ENCODE measurements at regions not wholly inside any gene's neighbourhood (a gene's known extent, or its start where the extent isn't known, plus 50 kb on each side); places are given as distances from the start of the nearest gene placed in this dataset.
"Not testable (repeated sequence)": the region's sequence is repeated elsewhere in the genome, so short reads cannot be mapped to it uniquely, and the experiment has no call there.

DNA sequence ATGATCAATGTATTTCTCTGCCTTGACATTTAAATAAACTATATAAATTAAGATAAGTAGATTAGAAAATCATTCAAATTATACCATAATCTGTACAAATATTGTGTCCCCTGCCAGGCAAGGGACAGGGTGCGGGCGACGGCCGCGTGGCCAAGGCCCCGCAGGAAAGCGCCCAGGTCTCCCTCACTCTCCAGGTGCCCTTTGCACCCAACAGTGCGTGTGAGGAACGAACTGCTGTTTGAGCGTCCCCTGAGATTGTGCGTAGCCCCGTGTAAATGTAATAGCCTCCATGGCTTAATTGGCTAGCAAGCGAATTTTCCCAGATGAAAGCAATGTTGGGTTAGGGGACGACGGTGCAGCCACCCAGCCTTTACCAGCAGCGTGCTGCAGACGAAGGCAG lies 161.4 kb downstream of the SYT15 start:
- not testable (repeated sequence) for DNase-seq (ENCODE audit: low read depth in 2 of 2)

- DNase-seq (ENCODE audit: low read depth in 2 of 2): not testable (repeated sequence)
These were observed 162.2 kb upstream of the PTPN20 start for GRCh38 chr10:46749003-46749402.

DNA sequence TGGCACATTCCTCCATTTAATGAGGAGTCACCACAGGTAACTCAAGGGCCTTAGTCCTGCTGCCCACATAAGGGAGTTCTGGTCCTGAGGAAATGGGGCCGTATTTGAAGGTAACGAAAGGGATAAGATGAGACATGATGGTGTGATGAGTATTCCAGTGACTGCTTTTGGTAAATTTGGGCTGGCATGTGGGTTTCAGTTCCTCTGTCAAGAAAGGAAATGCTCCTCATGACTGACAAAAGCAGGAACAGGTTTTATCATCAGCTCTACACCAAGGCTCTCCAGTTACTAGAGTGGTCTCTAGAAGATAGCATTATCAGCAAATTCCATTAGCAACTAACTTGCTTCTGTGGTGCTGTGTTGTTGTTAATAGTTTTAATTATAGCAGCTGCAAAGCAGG lies 161.8 kb upstream of the PTPN20 start:
- not testable (repeated sequence) for DNase-seq (ENCODE audit: low read depth in 2 of 2)

GRCh38 chr10:46753763-46754162 lies 157.5 kb upstream of the PTPN20 start:
- not testable (repeated sequence) for DNase-seq (ENCODE audit: low read depth in 2 of 2)

- not testable (repeated sequence) for DNase-seq (ENCODE audit: low read depth in 2 of 2)
These were observed 149.8 kb upstream of the PTPN20 start for GRCh38 chr10:46761471-46761870.

- not testable (repeated sequence) for DNase-seq (ENCODE audit: low read depth in 2 of 2)
These were observed 142.5 kb upstream of the PTPN20 start for GRCh38 chr10:46768515-46769291.

DNA sequence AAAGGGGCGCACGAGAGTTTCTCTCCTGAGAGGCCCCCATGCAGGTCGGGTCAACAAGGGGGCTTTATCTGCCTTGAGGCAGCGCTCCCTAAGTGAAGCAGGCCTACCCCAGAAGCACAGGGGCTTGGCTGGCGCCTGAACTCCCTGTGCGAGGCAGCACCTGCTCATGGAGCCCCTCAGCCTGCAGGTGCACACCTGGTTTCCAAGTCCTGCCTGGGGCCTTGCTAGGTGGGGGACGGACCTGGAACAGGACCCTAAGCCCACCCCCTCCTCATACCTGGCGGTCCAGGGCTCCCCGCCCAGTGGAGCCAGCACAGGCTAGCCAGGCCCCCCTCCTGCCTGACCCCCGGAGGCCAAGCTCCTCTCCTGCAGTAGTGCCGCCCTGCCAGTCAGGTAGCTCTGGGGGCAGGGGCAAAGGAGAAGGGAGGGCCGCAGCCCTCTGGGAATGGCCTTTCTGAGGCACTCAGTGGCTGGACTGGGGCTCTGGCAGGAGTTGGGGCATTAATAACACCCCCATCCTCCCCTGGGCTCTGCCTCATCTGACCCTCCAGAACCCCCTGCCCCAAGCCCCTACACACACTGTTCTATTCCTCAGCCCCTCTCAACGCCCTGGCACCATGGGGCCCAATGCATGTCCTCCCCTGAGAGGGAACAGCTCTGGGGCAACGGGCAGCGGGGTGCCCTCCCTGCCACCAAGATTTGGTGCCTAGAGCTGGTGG lies 137.9 kb upstream of the PTPN20 start:
- not testable (repeated sequence) for DNase-seq (ENCODE audit: low read depth in 2 of 2)

DNA sequence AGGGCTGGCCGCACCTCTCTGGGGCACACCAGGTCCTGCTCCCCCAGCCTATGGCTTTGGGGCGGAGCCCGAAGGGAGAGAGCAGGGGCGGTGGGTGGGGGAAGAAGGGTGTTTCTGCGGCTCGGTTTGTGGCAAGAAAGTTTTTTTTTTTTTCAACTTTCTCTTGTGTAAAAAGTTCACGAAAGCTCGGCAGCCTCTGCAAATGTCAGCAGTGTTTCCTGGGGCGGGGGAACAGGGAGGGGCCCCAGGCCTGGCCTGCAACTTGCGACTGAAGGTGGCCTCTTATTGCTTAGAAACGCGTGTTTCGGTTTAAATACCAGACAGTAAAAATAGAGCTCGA lies 137.4 kb upstream of the PTPN20 start:
- DNase-seq (ENCODE audit: low read depth in 2 of 2): not testable (repeated sequence)

GRCh38 chr10:46774366-46774765 lies 136.9 kb upstream of the PTPN20 start:
- not testable (repeated sequence) for DNase-seq (ENCODE audit: low read depth in 2 of 2)

GRCh38 chr10:46774945-46775667 lies 136.1 kb upstream of the PTPN20 start:
- not testable (repeated sequence) for DNase-seq (ENCODE audit: low read depth in 2 of 2)

- DNase-seq (ENCODE audit: low read depth in 2 of 2): not testable (repeated sequence)
These were observed 135.6 kb upstream of the PTPN20 start for GRCh38 chr10:46775668-46776059.

- not testable (repeated sequence) for DNase-seq (ENCODE audit: low read depth in 2 of 2)
These were observed 131.7 kb upstream of the PTPN20 start for GRCh38 chr10:46779571-46779970.

DNA sequence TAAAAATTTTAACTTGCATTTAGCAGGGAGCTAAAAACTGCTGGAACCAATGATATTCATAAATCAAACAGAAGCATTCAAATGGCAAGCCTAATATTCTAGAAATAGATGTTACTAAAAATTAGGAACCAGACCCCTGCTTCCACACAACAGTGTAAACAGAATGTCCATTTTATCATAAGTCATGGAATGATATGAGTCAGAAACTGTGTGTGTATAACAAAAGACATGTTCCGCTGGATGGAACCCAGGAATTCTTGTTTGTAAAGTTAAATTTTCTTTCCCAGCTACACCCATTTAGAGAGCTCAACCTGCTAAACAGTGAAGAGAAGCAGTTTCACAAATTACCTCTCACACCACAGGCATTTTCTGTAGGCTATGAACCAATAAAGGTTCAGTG lies 131.1 kb upstream of the PTPN20 start:
- not testable (repeated sequence) for DNase-seq (ENCODE audit: low read depth in 2 of 2)

DNA sequence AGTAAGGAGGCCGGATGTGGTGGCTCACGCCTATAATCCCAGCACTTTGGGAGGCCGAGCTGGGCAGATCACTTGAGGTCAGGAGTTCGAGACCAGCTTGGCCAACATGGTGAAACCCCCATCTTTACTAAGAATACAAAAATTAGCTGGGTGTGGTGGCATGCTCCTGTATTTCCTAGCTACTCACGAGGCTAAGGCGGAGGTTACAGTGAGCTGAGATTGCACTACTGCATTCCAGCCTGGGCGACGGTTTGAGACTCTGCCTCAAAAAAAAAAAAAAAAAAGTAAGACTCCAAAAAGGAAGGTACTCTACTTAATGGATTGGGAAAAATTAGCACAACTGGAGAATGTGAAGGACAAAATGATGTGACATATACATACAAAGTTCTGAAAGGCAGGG lies 130.2 kb upstream of the PTPN20 start:
- DNase-seq (ENCODE audit: low read depth in 2 of 2): not testable (repeated sequence)

DNA sequence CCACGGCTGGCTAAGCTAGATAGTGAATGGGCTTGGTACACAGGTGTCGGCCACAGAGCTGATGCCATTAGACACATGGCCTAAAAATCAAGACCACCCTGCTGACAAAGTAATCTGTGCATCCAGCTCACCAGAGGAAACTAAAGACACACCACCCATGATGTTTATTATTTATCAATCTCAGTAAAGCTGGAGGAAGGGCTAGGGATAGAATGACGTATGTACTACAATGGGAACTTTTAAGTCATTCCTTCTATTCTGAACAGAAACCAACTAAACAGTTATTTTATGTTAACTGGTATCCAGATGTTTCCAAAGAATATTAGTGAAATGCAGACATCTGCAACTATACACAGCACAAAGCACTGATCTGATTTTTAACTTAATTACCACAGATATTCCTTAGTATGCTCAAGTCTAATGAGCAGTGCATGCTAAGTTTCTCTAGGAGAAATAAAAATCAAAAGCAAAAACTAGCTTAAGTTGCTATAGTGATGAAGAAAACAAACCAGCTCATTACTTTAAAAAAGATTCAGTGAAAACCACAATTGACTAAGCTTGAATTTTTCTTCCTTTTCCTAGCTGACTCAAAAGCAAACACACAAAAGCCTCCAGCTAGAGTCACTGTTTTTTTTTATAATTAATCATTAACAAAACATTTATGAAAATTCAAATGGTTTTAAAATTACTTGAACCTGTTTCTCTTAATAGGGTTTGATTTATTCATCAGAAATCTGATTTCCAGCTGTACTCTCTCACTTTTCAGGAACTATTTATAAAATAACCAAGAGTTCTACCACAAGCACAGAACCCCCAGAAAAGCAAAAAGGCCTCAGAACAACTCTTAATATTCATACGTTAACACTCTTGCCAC lies 129.0 kb upstream of the PTPN20 start:
- DNase-seq (ENCODE audit: low read depth in 2 of 2): not testable (repeated sequence)

DNA sequence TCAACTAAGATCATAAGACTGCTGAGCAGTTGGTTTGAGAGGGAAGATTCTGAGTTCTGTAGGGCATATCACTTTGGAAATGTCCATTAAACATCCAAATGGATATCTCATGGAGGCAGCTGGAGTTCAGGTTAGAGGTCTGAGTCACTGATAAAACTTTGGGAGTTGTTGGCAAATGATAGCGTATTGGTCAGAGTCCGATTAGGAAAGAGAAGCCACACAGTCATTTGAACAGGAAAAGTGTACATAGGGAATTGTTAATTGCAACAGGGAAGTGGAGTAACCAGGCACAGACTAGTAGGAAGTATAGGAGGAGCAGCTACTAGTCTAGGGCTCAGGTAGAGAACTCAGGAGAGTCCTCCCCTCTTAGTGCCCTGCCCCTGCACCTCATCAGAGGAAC lies 126.6 kb upstream of the PTPN20 start:
- DNase-seq (ENCODE audit: low read depth in 2 of 2): not testable (repeated sequence)

DNA sequence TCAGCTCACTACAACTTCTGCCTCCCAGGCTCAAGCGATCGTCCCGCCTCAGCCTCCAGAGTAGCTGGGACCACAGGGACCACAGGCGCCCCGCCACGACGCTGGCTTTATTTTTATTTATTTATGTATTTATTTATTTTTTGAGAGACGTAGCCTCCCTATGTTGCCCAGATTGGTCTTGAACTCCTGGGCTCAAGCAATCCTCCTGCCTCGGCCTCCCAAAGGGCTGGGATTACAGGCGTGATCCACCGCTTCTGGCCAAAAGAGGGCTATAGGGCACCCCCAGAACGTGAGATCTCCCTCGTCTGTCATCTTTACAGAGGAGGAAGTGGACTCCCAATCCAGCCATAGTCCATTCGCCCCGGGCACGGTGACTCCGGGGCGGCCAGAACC lies 125.1 kb upstream of the PTPN20 start:
- DNase-seq (ENCODE audit: low read depth in 2 of 2): not testable (repeated sequence)

DNA sequence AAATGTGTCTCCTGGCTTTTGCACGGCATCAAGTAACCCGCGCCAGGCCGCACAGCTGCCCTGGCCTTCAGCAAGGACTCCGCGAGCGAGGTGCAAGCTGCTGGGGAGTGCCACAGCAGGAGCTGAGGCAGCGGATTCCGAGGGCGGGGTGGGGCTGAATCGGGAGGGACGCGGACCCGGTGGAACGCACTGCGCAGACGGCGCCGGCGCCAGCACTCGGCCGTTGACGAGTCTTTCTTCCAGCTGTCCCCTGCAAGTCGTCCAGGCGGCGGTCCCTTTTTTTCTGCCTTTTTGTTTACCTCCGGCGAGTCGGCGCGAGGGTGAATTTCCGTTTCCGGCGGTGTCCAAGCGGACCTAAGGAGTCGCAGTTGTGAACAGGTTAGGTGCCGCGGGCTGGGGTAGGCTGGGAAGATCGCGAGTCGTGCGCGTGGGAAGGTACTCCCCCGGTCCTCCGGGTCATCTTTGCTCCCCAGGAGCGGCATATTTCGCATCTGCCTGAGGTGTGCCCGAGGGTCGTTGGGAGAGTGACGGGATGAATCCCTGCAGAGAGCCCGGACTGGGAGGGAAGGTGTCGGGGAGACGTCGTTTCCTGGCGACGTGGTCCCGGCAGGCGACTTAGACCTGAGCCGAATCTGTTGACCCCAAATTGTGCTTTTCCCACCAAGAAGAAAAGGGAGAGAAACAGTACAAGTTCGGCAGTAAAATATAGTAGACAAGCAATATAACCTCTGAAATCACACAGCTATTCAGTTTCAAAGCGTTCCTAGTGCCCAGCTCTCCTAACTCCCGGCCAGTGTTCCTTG lies 124.5 kb upstream of the PTPN20 start:
- DNase-seq (ENCODE audit: low read depth in 2 of 2): peak; percentile 14 to 25

DNA sequence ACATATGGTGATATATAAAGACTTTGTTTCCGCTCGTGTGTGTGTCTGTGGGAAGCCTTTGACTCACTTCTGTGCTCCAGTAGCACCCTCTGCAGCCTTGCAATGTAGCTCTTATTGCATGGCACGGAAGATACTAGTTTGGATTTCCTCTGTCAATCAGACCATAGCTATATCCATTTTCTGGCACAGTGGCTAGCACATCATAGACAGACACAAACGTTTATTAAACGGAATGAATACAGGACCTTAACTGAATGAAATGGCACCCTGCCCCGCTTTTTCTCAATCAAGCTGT lies 124.0 kb upstream of the PTPN20 start:
- no peak for DNase-seq (ENCODE audit: low read depth in 2 of 2)

DNA sequence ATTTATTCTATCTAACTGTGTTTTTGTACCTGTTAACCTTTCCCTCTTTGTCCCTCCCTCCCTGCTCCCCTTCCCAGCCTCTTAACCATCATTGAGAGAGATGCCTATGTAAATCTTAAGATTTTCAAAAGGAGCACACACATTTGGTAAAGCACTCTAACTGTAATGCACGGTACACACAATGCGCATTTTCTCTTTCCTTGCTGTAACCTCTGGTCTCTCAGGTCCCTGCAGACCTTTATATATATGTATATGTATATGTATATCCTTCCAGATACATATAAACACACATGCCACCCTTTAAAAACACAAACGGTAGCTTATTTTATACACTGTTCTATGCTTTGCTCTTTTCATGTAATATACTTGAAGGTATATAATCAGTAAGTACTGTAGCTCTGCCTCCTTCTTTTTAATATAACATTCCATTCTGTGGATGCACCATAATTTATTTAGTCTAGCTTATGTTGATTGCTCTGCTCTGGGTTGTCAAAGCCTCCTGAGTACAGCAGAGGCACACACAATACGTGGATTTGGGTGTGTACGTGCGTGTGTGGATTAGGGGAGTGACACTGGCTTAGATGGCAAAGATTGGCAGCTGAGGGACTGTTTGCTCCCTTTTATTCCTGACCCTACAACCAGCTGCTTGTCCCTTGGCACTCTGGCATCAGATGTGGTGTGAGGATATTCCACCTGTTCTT lies 118.4 kb upstream of the PTPN20 start:
- DNase-seq (ENCODE audit: low read depth in 2 of 2): not testable (repeated sequence)

Data from activated CD8-positive, alpha-beta memory T cell treated with anti-CD3 and anti-CD28 coated beads for 4 hours (primary cell).